ENCODE measurements at regions not wholly inside any gene's neighbourhood (a gene's known extent, or its start where the extent isn't known, plus 50 kb on each side); places are given as distances from the start of the nearest gene placed in this dataset.

DNA sequence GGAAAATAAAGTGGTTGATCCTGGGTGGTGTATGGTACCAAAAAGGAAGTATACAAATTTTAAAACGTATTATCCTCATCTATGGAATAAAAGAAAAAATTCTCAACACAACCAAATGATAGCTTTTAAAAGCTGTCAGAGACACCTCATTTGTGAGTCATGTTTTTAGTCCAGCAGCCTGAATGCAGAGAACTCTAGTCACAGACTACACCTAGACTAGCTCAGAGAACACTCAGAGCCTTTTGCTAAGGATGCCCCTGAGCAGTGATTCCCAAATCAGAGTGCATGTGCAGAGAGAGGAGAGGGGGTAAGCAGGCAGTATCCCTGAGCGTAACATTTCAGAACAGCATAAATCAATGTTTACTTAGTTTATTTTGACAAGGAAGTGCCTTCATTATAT, 809.3 kb downstream of the HACE1 start:
- no peak for DNase-seq (ENCODE audit: low spot score)
- Mint-ChIP-seq H3K4me3 (ENCODE audit: unreplicated experiment) (no peak overlapping the region), H3K36me3 (ENCODE audit: low read depth) (no peaks in the 10 kb centered on the region), H3K27me3 (ENCODE audit: low read depth) (peaks cover 10% of the 10 kb centered on the region), H3K4me1 (ENCODE audit: low read depth) (peaks cover 12% of the 10 kb centered on the region), H3K9me3 (ENCODE audit: low read depth) (no peaks in the 10 kb centered on the region), H3K27ac (ENCODE audit: unreplicated experiment) (no peak overlapping the region)
- TF ChIP-seq, protein P1, sequence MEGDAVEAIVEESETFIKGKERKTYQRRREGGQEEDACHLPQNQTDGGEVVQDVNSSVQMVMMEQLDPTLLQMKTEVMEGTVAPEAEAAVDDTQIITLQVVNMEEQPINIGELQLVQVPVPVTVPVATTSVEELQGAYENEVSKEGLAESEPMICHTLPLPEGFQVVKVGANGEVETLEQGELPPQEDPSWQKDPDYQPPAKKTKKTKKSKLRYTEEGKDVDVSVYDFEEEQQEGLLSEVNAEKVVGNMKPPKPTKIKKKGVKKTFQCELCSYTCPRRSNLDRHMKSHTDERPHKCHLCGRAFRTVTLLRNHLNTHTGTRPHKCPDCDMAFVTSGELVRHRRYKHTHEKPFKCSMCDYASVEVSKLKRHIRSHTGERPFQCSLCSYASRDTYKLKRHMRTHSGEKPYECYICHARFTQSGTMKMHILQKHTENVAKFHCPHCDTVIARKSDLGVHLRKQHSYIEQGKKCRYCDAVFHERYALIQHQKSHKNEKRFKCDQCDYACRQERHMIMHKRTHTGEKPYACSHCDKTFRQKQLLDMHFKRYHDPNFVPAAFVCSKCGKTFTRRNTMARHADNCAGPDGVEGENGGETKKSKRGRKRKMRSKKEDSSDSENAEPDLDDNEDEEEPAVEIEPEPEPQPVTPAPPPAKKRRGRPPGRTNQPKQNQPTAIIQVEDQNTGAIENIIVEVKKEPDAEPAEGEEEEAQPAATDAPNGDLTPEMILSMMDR (IDR thresholded peaks at IDR 0.05): no peak

DNA sequence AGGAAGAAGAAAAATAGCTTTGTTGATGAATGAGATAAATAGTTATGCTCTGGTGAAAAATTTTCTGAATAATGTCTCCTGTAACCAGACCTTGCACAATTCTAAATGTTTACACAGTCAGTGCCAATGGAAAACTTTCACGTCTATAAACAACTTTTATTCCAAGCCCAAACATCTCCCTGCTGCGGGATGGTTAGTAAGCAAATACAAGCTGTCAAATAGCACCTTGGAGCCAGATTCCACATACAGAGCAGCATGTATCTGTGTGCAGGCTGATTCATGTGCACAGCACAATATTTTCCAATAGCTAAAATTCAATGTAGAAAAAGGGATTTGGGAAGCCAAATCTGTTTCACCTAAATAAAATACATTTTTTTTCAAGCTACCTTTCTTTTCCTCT, 813.3 kb downstream of the HACE1 start:
- peaks cover 9% of the 10 kb centered on the region for H3K4me1 Mint-ChIP-seq (ENCODE audit: low read depth)
- peaks cover 16% of the 10 kb centered on the region for H3K27me3 Mint-ChIP-seq (ENCODE audit: low read depth)
- H3K4me3 Mint-ChIP-seq (ENCODE audit: unreplicated experiment): no peak overlapping the region
- H3K27ac Mint-ChIP-seq (ENCODE audit: unreplicated experiment): no peak overlapping the region
- H3K36me3 Mint-ChIP-seq (ENCODE audit: low read depth): no peaks in the 10 kb centered on the region
- TF ChIP-seq, protein P1 (IDR thresholded peaks at IDR 0.05): no peak
- no peak for DNase-seq (ENCODE audit: low spot score)
- no peaks in the 10 kb centered on the region for H3K9me3 Mint-ChIP-seq (ENCODE audit: low read depth)

DNA sequence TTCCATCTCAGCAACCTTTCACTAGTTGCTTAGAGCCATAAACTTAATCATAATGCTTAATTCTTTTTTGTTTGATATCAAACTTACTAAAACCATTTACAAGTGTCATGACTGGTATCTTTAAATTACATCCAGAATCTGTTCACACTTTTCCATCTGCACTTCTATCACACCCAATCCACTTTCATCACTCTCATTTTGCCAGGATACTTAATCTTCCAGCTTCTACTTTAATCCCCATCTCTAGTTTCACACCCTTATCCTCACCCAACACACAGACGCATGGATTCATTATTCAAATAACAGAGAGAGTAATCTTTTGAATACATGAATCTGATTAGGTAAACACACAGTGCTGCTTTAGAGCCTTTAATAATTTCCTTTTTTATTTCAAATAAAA, 828.4 kb downstream of the HACE1 start:
- DNase-seq (ENCODE audit: low spot score): no peak
- TF ChIP-seq, protein P1 (IDR thresholded peaks at IDR 0.05): no peak

DNA sequence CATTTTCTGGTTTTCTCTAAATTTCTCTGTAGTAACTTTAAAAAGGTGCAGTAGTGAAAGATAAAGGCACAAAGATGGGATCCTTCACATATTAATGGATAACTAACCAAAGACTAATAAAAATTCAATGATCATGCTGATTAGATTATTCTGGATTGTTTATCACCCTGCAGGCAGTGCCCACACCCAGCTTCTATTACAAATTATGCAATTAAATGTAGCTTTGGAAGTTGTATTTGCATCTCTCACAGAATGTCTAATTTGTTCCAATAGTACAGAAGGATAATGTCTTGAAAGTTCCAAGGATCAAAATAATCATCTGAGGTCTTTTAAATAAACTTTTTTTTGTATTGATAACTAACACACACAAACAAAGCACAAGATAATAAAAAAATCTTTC, 837.6 kb downstream of the HACE1 start:
- Mint-ChIP-seq H3K4me3 (ENCODE audit: unreplicated experiment) (no peak overlapping the region), H3K9me3 (ENCODE audit: low read depth) (no peaks in the 10 kb centered on the region), H3K27ac (ENCODE audit: unreplicated experiment) (no peak overlapping the region), H3K27me3 (ENCODE audit: low read depth) (peaks cover 14% of the 10 kb centered on the region), H3K36me3 (ENCODE audit: low read depth) (no peaks in the 10 kb centered on the region), H3K4me1 (ENCODE audit: low read depth) (no peaks in the 10 kb centered on the region)
- DNase-seq (ENCODE audit: low spot score): no peak
- TF ChIP-seq, protein P1 (IDR thresholded peaks at IDR 0.05): no peak

More for the DNA sequence above, 828.4 kb downstream of the HACE1 start:
- Mint-ChIP-seq H3K36me3 (ENCODE audit: low read depth) (no peaks in the 10 kb centered on the region), H3K27me3 (ENCODE audit: low read depth) (peaks cover 8% of the 10 kb centered on the region), H3K9me3 (ENCODE audit: low read depth) (peaks cover 4% of the 10 kb centered on the region), H3K4me3 (ENCODE audit: unreplicated experiment) (no peak overlapping the region), H3K4me1 (ENCODE audit: low read depth) (no peaks in the 10 kb centered on the region), H3K27ac (ENCODE audit: unreplicated experiment) (no peak overlapping the region)

DNA sequence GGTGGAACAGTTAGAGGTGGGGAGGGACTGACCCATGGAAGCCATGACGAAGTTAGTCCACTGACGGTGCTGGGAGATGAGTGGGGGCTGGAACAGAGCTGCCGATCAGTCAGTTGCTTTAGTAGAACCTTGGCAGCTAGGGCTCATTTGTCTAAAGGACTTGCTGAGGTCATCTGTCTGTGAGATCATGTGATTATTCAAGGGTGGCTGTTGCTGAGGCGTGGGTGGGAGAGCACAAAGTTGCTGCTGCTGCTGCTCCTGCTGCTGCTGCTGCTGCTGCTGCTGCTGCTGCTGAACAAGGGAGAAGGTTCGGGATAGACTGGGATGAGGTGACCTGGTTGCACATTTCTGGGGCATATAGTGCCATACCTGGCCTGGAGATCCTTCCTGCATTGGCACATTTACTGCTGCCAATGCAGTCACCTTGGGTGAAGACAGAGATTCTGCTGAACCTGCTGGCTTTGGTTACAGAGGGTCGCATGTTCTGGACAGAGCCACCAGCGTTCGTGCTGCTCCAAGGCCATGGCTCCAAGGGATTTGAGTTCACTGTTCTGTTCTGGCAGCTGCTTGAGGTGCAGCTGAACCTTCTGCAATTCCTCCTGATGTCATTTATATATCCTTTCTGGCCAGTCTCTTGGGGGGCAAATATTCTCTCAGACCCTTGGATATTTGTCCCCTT, 840.5 kb downstream of the HACE1 start:
- peak overlapping the region; percentile 0 for H3K27ac Mint-ChIP-seq (ENCODE audit: unreplicated experiment)
- TF ChIP-seq, protein P1 (IDR thresholded peaks at IDR 0.05): no peak
- H3K4me3 Mint-ChIP-seq (ENCODE audit: unreplicated experiment): no peak overlapping the region
- H3K36me3 Mint-ChIP-seq (ENCODE audit: low read depth): no peaks in the 10 kb centered on the region
- H3K9me3 Mint-ChIP-seq (ENCODE audit: low read depth): no peaks in the 10 kb centered on the region
- H3K27me3 Mint-ChIP-seq (ENCODE audit: low read depth): peaks cover 14% of the 10 kb centered on the region
- no peak for DNase-seq (ENCODE audit: low spot score)
- no peaks in the 10 kb centered on the region for H3K4me1 Mint-ChIP-seq (ENCODE audit: low read depth)
